Panc1 (cell line): ENCODE measurements at regions not wholly inside any gene's neighbourhood (a gene's known extent, or its start where the extent isn't known, plus 50 kb on each side); places are given as distances from the start of the nearest gene placed in this dataset.

ENCODE experiments used
- ATAC-seq: fragments of 200-7000 bp; cut with Tn5 transposase; 2 replicates; pipeline ENCODE4 v1.9.1; 2020; ENCODE audit warnings: mild to moderate bottlenecking, moderate library complexity
- BruUV-seq: library from RNA; stranded (reverse); fragments of 400-500 nt; replicated peaks from 2 replicates; lab custom pipeline; 2021; lab: Mats Ljungman, UMichigan
- CTCF ChIA-PET: fragments of 300-600 bp; sonication (Branson Sonifier 250); formaldehyde crosslinking; loops from one replicate; lab custom pipeline; 2022; ENCODE audit warnings: antibody characterized with exemption; lab: Charles Lee
- POLR2A ChIA-PET: fragments of 300-600 bp; sonication (Branson Sonifier 250); formaldehyde crosslinking; loops from one replicate; lab custom pipeline; 2022; ENCODE audit warnings: antibody characterized with exemption; lab: Charles Lee
- DNase-seq: peaks from one replicate; pipeline ENCODE4 v3.0.0-alpha.2; 2010; ENCODE audit warnings: low read depth, low spot score
- H3K27ac ChIP-seq: 2 replicates; pipeline ENCODE4 v1.5.1; 2011; ENCODE audit warnings: mild to moderate bottlenecking, low read length, inconsistent platforms
- H3K27me3 ChIP-seq: fragments of 200-500 bp; sonication (Bioruptor generic); 2 replicates; pipeline ENCODE4 v1.6.0; 2014; ENCODE audit warnings: low read length, inconsistent platforms; ENCODE audit not compliant: control insufficient read depth, insufficient read depth
- H3K36me3 ChIP-seq: fragments of 200-500 bp; sonication (Bioruptor generic); 2 replicates; pipeline ENCODE4 v1.5.1; 2014; ENCODE audit warnings: inconsistent platforms, mild to moderate bottlenecking, low read length, moderate library complexity; ENCODE audit not compliant: control insufficient read depth, insufficient read depth
- H3K4me1 ChIP-seq: 2 replicates; pipeline ENCODE4 v1.5.1; 2011; ENCODE audit warnings: inconsistent platforms, mild to moderate bottlenecking, low read length, moderate library complexity; ENCODE audit not compliant: control insufficient read depth, insufficient read depth
- H3K4me3 ChIP-seq, 2 experiments: 2 replicates each; pipeline ENCODE4 v1.5.1; 2011 to 2012; ENCODE audit warnings: low read depth in 2 of 2, low read length in 2 of 2, mild to moderate bottlenecking in 2 of 2, inconsistent platforms in 1 of 2, moderate library complexity in 1 of 2
- H3K9me3 ChIP-seq: fragments of 200-500 bp; sonication (Bioruptor generic); 2 replicates; pipeline ENCODE4 v1.5.1; 2014; ENCODE audit warnings: low read depth, mild to moderate bottlenecking, inconsistent platforms, low read length, moderate library complexity; ENCODE audit not compliant: control insufficient read depth, insufficient read depth
- POLR2AphosphoS5 ChIP-seq: IDR thresholded peaks from 2 replicates; pipeline ENCODE4 v1.6.1; 2012; ENCODE audit warnings: mild to moderate bottlenecking, low read depth, low read length, moderate library complexity
- SIN3A ChIP-seq: IDR thresholded peaks from 2 replicates; pipeline ENCODE4 v1.6.1; 2012; ENCODE audit warnings: low read depth, mild to moderate bottlenecking, low read length, moderate library complexity, borderline replicate concordance; ENCODE audit not compliant: insufficient read depth
- TCF7L2 ChIP-seq: IDR thresholded peaks from 2 replicates; pipeline ENCODE4 v1.6.1; 2011; ENCODE audit warnings: mild to moderate bottlenecking, low read depth, low read length, inconsistent platforms
- in situ Hi-C: cut with HindIII; loops from 2 replicates; pipeline ENCODE4 v1.10.0; 2016; ENCODE audit warnings: low sequenced_read_pairs, low pct_unique_long_range_greater_than_20kb
- intact Hi-C: fragments of 100-400 bp; cut with micrococcal nuclease; formaldehyde crosslinking; loops from one replicate; pipeline ENCODE4 v1.10.0; 2022; ENCODE audit not compliant: unreplicated experiment
- TF ChIP-seq, protein P1 (sequence below): fragments of 450-650 bp; IDR thresholded peaks from 2 replicates; pipeline ENCODE4 v1.5.1; 2017; ENCODE audit warnings: mild to moderate bottlenecking
- TF ChIP-seq, protein P2 (sequence below), 2 experiments: IDR thresholded peaks; 2 replicates each; pipeline ENCODE4 v1.6.1; 2011 to 2012; ENCODE audit warnings: low read depth in 2 of 2, control low read depth in 1 of 2, low read length in 1 of 2, mild to moderate bottlenecking in 1 of 2, moderate library complexity in 1 of 2; ENCODE audit not compliant: insufficient read depth in 1 of 2

GRCh38 chr6:97658090-97658489, 375.1 kb upstream of the MMS22L start:
- no peak for TF ChIP-seq POLR2AphosphoS5
- DNase-seq = no peak
- in situ Hi-C loops = no loop called here
- BruUV-seq = no TSS peak
- ChIA-PET POLR2A (no interaction called here), CTCF (no interaction called here)
- Histone ChIP-seq H3K27me3 (no peaks in the 10 kb centered on the region), H3K27ac (no peak overlapping the region), H3K4me1 (no peaks in the 10 kb centered on the region), H3K9me3 (no peaks in the 10 kb centered on the region), H3K36me3 (no peaks in the 10 kb centered on the region), H3K4me3 (no peak overlapping the region)
- no peak for ATAC-seq
- intact Hi-C loops = no loop called here

DNA sequence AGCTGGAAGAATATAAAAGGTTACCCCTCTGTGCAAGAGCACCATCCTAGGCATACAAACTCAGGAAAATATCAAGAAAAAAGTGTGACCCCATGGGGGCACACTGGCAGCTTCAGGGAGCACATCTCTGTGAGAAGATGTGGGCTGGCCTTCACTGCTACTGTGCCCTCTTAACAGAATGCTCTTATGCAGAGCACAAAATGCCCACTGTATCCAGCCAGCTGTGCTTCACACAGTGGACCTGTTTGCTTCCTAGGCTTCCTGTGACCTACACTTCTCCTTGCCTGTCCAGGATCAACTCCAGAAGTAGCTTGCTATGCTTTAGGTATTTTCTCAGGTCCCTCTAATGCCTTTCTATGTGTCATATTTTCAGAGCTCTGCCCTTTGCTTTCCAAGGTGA, 380.2 kb upstream of the MMS22L start:
- H3K4me1 ChIP-seq = no peaks in the 10 kb centered on the region
- no peaks in the 10 kb centered on the region for H3K27me3 ChIP-seq
- ATAC-seq (no peak), DNase-seq (no peak)
- BruUV-seq = no TSS peak
- H3K36me3 ChIP-seq = no peaks in the 10 kb centered on the region
- no peak overlapping the region for H3K27ac ChIP-seq
- ChIA-PET CTCF (no interaction called here), POLR2A (no interaction called here)
- H3K4me3 ChIP-seq = no peak overlapping the region
- TF ChIP-seq, protein P1, sequence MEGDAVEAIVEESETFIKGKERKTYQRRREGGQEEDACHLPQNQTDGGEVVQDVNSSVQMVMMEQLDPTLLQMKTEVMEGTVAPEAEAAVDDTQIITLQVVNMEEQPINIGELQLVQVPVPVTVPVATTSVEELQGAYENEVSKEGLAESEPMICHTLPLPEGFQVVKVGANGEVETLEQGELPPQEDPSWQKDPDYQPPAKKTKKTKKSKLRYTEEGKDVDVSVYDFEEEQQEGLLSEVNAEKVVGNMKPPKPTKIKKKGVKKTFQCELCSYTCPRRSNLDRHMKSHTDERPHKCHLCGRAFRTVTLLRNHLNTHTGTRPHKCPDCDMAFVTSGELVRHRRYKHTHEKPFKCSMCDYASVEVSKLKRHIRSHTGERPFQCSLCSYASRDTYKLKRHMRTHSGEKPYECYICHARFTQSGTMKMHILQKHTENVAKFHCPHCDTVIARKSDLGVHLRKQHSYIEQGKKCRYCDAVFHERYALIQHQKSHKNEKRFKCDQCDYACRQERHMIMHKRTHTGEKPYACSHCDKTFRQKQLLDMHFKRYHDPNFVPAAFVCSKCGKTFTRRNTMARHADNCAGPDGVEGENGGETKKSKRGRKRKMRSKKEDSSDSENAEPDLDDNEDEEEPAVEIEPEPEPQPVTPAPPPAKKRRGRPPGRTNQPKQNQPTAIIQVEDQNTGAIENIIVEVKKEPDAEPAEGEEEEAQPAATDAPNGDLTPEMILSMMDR = no peak
- no peak for TF ChIP-seq TCF7L2
- TF ChIP-seq, protein P2, sequence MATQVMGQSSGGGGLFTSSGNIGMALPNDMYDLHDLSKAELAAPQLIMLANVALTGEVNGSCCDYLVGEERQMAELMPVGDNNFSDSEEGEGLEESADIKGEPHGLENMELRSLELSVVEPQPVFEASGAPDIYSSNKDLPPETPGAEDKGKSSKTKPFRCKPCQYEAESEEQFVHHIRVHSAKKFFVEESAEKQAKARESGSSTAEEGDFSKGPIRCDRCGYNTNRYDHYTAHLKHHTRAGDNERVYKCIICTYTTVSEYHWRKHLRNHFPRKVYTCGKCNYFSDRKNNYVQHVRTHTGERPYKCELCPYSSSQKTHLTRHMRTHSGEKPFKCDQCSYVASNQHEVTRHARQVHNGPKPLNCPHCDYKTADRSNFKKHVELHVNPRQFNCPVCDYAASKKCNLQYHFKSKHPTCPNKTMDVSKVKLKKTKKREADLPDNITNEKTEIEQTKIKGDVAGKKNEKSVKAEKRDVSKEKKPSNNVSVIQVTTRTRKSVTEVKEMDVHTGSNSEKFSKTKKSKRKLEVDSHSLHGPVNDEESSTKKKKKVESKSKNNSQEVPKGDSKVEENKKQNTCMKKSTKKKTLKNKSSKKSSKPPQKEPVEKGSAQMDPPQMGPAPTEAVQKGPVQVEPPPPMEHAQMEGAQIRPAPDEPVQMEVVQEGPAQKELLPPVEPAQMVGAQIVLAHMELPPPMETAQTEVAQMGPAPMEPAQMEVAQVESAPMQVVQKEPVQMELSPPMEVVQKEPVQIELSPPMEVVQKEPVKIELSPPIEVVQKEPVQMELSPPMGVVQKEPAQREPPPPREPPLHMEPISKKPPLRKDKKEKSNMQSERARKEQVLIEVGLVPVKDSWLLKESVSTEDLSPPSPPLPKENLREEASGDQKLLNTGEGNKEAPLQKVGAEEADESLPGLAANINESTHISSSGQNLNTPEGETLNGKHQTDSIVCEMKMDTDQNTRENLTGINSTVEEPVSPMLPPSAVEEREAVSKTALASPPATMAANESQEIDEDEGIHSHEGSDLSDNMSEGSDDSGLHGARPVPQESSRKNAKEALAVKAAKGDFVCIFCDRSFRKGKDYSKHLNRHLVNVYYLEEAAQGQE (IDR thresholded peaks at IDR 0.05; ENCODE audit: insufficient read depth in 1 of 2, low read depth in 2 of 2, low read length in 1 of 2) = no peak
- no peak for TF ChIP-seq POLR2AphosphoS5
- in situ Hi-C loops = no loop called here
- intact Hi-C loops = no loop called here
- H3K9me3 ChIP-seq = no peaks in the 10 kb centered on the region

- Histone ChIP-seq H3K4me3 (no peak overlapping the region), H3K27me3 (no peaks in the 10 kb centered on the region), H3K9me3 (no peaks in the 10 kb centered on the region), H3K4me1 (no peaks in the 10 kb centered on the region; the same call in 1 of the 2 replicates), H3K36me3 (no peaks in the 10 kb centered on the region), H3K27ac (no peak overlapping the region)
- no TSS peak for BruUV-seq
- TF ChIP-seq SIN3A = no peak
- no peak for TF ChIP-seq TCF7L2
- TF ChIP-seq POLR2AphosphoS5 = no peak
- TF ChIP-seq, protein P1 = no peak
- TF ChIP-seq, protein P2 (IDR thresholded peaks at IDR 0.05; ENCODE audit: insufficient read depth in 1 of 2, low read depth in 2 of 2, low read length in 1 of 2) = no peak
- POLR2A ChIA-PET = no interaction called here
- in situ Hi-C loops (no loop called here), intact Hi-C loops (no loop called here)
- no peak for DNase-seq
- ATAC-seq = no peak
- CTCF ChIA-PET = no interaction called here
These were observed 382.4 kb upstream of the MMS22L start for GRCh38 chr6:97665446-97665845.
